Activated B cell treated with CpG ODN at 0.5 μM for 24 hours (primary cell): ENCODE measurements at regions not wholly inside any gene's neighbourhood (a gene's known extent, or its start where the extent isn't known, plus 50 kb on each side); places are given as distances from the start of the nearest gene placed in this dataset.

Experiments
- ATAC-seq: fragments of 200-7000 bp; cut with Tn5 transposase; one replicate; pipeline ENCODE4 v1.10.0; 2021; ENCODE audit warnings: low read depth, mild to moderate bottlenecking, moderate library complexity
- CTCF ChIA-PET: fragments of 350-600 bp; sonication (Branson Sonifier 250); formaldehyde crosslinking; loops from one replicate; lab custom pipeline; 2021; ENCODE audit warnings: antibody characterized with exemption; lab: Charles Lee
- POLR2A ChIA-PET: fragments of 350-600 bp; sonication (Branson Sonifier 250); formaldehyde crosslinking; loops from one replicate; lab custom pipeline; 2021; ENCODE audit warnings: antibody characterized with exemption; lab: Charles Lee
- DNase-seq: peaks from one replicate; pipeline ENCODE4 v3.0.0; 2022
- H3K27ac Mint-ChIP-seq: one replicate; pipeline ENCODE4 v1.8.0; 2020; ENCODE audit warnings: mixed read lengths
- H3K27me3 Mint-ChIP-seq: one replicate; pipeline ENCODE4 v1.8.0; 2021; ENCODE audit warnings: mixed read lengths
- H3K36me3 Mint-ChIP-seq: one replicate; pipeline ENCODE4 v1.8.0; 2021; ENCODE audit warnings: low read depth, mixed read lengths
- H3K4me1 Mint-ChIP-seq: one replicate; pipeline ENCODE4 v1.8.0; 2021; ENCODE audit warnings: mixed read lengths
- H3K4me3 Mint-ChIP-seq: one replicate; pipeline ENCODE4 v1.8.0; 2020; ENCODE audit warnings: mild to moderate bottlenecking, mixed read lengths
- H3K9me3 Mint-ChIP-seq: one replicate; pipeline ENCODE4 v1.8.0; 2020; ENCODE audit warnings: mixed read lengths
- CTCF ChIP-seq: fragments of 200-600 bp; IDR thresholded peaks from one replicate; pipeline ENCODE4 v1.8.0; 2022; ENCODE audit warnings: antibody characterized with exemption, mild to moderate bottlenecking
- intact Hi-C: fragments of 100-400 bp; cut with micrococcal nuclease; formaldehyde crosslinking; loops from one replicate; pipeline ENCODE4 v1.15.1; 2024

GRCh38 chr9:135000647-135001245, 83.0 kb upstream of the FCN1 start:
- ChIA-PET CTCF (no interaction called here), POLR2A (no interaction called here)
- peaks cover 2% of the 10 kb centered on the region for H3K36me3 Mint-ChIP-seq
- no peak overlapping the region for H3K27ac Mint-ChIP-seq
- intact Hi-C loops, result no loop called here
- DNase-seq (no peak), ATAC-seq (no peak)
- no peak for TF ChIP-seq CTCF
- H3K27me3 Mint-ChIP-seq, result peaks cover 15% of the 10 kb centered on the region
- H3K4me1 Mint-ChIP-seq, result peaks cover 2% of the 10 kb centered on the region
- H3K9me3 Mint-ChIP-seq, result peaks cover 23% of the 10 kb centered on the region
- H3K4me3 Mint-ChIP-seq, result no peak overlapping the region

GRCh38 chr9:135001526-135001925, 83.8 kb upstream of the FCN1 start:
- POLR2A ChIA-PET, result no interaction called here
- no peak overlapping the region for H3K27ac Mint-ChIP-seq
- H3K27me3 Mint-ChIP-seq, result peaks cover 13% of the 10 kb centered on the region
- no peak for ATAC-seq
- CTCF ChIA-PET, result no interaction called here
- intact Hi-C loops, result no loop called here
- peaks cover 2% of the 10 kb centered on the region for H3K36me3 Mint-ChIP-seq
- peaks cover 23% of the 10 kb centered on the region for H3K9me3 Mint-ChIP-seq
- TF ChIP-seq CTCF, result no peak
- peaks cover 2% of the 10 kb centered on the region for H3K4me1 Mint-ChIP-seq
- DNase-seq, result no peak
- H3K4me3 Mint-ChIP-seq, result no peak overlapping the region

DNA sequence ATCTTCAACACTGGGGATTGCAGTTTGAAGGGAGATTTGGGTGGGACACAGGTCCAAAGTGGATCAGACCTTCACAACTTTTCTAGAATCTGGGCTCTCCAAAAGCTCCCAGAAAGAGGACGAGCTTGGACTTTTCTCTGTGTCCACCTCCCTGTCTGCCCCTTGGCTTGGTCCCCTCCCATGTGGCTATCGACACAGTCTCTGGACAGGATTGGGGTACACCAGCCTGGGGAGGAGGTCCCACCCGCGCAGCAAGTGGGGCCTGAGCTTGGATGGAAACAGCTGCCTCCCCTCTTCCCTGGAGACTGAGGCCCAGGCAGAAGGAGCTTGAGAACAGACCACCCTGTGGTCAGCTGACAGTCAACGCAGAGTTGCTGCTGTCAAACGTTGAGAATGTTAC, 84.6 kb upstream of the FCN1 start:
- no peak overlapping the region for H3K4me3 Mint-ChIP-seq
- POLR2A ChIA-PET, result no interaction called here
- H3K27ac Mint-ChIP-seq, result no peak overlapping the region
- H3K9me3 Mint-ChIP-seq, result peaks cover 23% of the 10 kb centered on the region
- TF ChIP-seq CTCF, result no peak
- no peak for ATAC-seq
- peaks cover 2% of the 10 kb centered on the region for H3K36me3 Mint-ChIP-seq
- H3K4me1 Mint-ChIP-seq, result peaks cover 2% of the 10 kb centered on the region
- intact Hi-C loops, result no loop called here
- no peak for DNase-seq
- CTCF ChIA-PET, result no interaction called here
- H3K27me3 Mint-ChIP-seq, result peaks cover 9% of the 10 kb centered on the region

GRCh38 chr9:135002802-135003201, 84.7 kb upstream of the OLFM1 start:
- peaks cover 2% of the 10 kb centered on the region for H3K36me3 Mint-ChIP-seq
- ATAC-seq (no peak), DNase-seq (no peak)
- TF ChIP-seq CTCF, result no peak
- CTCF ChIA-PET, result no interaction called here
- POLR2A ChIA-PET, result no interaction called here
- peaks cover 9% of the 10 kb centered on the region for H3K27me3 Mint-ChIP-seq
- intact Hi-C loops, result no loop called here
- H3K9me3 Mint-ChIP-seq, result peaks cover 21% of the 10 kb centered on the region
- peaks cover 2% of the 10 kb centered on the region for H3K4me1 Mint-ChIP-seq
- H3K27ac Mint-ChIP-seq, result no peak overlapping the region
- no peak overlapping the region for H3K4me3 Mint-ChIP-seq

GRCh38 chr9:135004772-135005171, 82.7 kb upstream of the OLFM1 start:
- no peak for DNase-seq
- Mint-ChIP-seq H3K9me3 (peaks cover 12% of the 10 kb centered on the region), H3K4me3 (no peak overlapping the region), H3K36me3 (peaks cover 2% of the 10 kb centered on the region), H3K4me1 (peaks cover 2% of the 10 kb centered on the region), H3K27me3 (peaks cover 7% of the 10 kb centered on the region), H3K27ac (no peak overlapping the region)
- CTCF ChIA-PET, result no interaction called here
- intact Hi-C loops, result no loop called here
- POLR2A ChIA-PET, result no interaction called here
- no peak for ATAC-seq
- TF ChIP-seq CTCF, result no peak
